GM12892 (cell line): ENCODE measurements at regions not wholly inside any gene's neighbourhood (a gene's known extent, or its start where the extent isn't known, plus 50 kb on each side); places are given as distances from the start of the nearest gene placed in this dataset.

Experiments
- DNase-seq: peaks from one replicate; pipeline ENCODE4 v3.0.0; 2011; ENCODE audit not compliant: insufficient read length
- FAIRE-seq: peaks from 2 replicates; lab custom pipeline; 2011; peaks lifted over from hg19 to GRCh38; lab: Jason Lieb, UNC
- POLR2A ChIP-seq: IDR thresholded peaks from 2 replicates; pipeline ENCODE4 v1.6.1; 2011; ENCODE audit warnings: low read depth, low read length, control low read depth
- POLR2AphosphoS5 ChIP-seq: IDR thresholded peaks from 2 replicates; pipeline ENCODE4 v1.6.1; 2011; ENCODE audit warnings: low read depth, low read length, control low read depth
- TAF1 ChIP-seq: IDR thresholded peaks from 2 replicates; pipeline ENCODE4 v1.6.1; 2011; ENCODE audit warnings: low read depth, mild to moderate bottlenecking, control low read depth, low read length, borderline replicate concordance

DNA sequence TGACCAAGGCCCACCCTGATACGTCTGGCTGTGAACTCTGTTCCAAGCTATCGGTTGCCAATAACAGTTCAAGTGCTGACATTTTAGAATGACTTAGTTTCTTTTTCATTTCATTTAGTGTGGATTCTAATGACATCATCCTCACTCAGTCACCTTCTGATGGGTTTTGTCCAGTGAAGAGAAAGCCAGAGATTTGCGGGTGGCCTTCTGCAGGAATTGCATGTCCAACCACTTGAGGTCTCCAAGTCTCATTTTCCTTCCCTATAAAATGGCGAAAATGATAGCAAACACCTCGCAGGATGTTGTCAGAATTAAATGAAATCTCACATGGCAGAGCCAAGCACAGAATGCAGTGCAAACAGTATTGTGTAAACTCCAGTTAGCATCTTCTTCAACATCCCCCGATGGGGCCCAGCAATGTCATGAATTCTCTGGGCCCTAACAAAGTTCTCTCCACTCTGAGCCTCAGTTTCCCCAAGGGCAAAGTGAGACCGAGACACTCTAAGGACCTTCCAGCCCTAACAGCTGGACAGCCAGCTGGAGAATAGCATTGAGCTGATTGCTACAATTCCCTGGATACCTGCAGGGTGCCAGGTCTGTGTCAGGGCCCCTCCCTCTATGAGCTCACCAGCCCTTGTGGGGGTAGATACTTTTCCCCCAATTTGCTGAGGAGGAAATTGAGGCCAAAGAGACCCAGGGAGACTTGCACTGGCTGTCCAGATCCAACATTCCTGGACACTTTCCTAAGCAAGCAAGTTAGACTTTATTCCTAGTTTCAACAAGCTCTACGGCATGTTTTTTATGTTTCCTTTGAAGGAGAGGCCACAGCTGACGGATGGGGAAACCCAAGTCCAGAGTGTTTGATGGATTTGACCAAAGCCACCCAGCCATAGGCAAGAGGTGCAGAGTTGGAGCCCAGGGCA is 286.7 kb downstream of the MN1 start:
- TF ChIP-seq POLR2AphosphoS5, result no peak
- no peak for TF ChIP-seq POLR2A
- TF ChIP-seq TAF1, result no peak
- DNase-seq (no peak), FAIRE-seq (no peak)

- no peak for TF ChIP-seq POLR2AphosphoS5
Observed at GRCh38 chr22:27517361-27518155, 284.0 kb downstream of the MN1 start.

DNA sequence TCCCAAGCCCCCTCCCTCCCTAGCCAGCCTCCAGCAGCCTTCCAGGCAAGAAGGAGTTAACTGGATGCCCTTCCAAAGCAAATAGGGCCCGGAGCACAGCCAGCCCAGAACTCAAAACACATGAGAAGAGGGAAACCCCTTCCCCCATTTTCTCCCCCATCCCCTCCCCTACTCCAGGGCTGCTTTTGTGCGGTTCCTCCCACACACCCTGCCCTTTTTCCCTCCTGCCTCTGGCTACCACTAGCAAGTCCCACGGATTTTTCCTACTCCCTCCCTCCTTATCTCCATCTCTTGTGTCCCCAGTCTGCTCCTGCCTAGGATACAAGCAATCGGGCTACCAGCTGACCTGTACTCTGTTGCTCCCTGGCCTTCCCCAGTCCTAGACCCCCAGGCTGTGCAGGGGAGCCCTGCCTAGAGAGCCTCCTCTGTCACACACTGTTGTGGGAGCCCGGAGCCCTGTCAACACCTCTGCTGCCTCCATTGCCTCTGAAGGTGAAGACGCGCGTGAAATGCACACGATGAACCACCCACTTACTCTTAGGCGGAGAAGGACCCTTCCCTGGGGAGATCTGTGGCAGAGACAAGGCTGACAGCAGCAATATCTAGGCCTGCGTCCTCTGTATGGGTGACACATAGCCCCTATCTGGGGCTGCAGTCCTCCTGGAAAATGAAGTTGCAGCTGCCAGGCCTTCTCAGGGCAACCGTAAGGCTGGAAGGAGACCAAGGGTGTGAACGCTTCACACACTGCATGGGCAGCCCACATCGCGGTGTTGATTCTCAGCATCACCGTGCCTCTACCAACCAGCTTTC is 282.8 kb downstream of the MN1 start:
- no peak for DNase-seq
- FAIRE-seq, result no peak
- TF ChIP-seq POLR2A, result no peak
- TF ChIP-seq POLR2AphosphoS5, result no peak
- TF ChIP-seq TAF1, result no peak

More at GRCh38 chr22:27517361-27518155, 284.0 kb downstream of the MN1 start:
- FAIRE-seq (no peak), DNase-seq (no peak)

- TF ChIP-seq POLR2AphosphoS5, result no peak
- TF ChIP-seq POLR2A, result no peak
- no peak for TF ChIP-seq TAF1
- DNase-seq (no peak), FAIRE-seq (no peak)
Observed at GRCh38 chr22:27523711-27524110, 277.8 kb downstream of the MN1 start.

DNA sequence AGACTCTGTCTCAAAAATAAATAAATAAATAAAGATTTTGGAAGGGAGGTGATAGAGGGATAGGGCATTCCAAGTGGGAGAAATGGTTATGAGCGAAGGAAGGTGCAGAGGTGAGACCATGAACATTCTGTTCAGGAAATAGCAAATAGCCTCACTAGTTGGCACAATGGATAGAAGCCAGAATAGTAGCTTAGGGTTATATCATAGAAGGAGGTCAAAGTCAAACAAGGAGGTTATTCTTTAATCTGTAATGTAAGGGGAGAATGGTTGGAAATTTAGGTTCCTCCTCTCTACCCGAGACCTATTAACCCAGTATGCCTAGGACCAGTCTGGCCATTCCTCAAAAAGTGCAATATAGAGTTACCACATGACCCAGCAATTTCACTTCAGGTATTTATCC is 275.8 kb downstream of the MN1 start:
- DNase-seq (no peak), FAIRE-seq (no peak)

GRCh38 chr22:27526901-27527300 is 274.7 kb downstream of the MN1 start:
- TF ChIP-seq POLR2A (no peak), POLR2AphosphoS5 (no peak), TAF1 (no peak)
- FAIRE-seq (no peak), DNase-seq (no peak)

More for the DNA sequence above, 275.8 kb downstream of the MN1 start:
- no peak for TF ChIP-seq POLR2AphosphoS5
- TF ChIP-seq POLR2A, result no peak
- no peak for TF ChIP-seq TAF1

GRCh38 chr22:27531782-27532530 is 269.6 kb downstream of the MN1 start:
- TF ChIP-seq POLR2A (no peak), POLR2AphosphoS5 (no peak), TAF1 (no peak)
- FAIRE-seq, result no peak
- no peak for DNase-seq

DNA sequence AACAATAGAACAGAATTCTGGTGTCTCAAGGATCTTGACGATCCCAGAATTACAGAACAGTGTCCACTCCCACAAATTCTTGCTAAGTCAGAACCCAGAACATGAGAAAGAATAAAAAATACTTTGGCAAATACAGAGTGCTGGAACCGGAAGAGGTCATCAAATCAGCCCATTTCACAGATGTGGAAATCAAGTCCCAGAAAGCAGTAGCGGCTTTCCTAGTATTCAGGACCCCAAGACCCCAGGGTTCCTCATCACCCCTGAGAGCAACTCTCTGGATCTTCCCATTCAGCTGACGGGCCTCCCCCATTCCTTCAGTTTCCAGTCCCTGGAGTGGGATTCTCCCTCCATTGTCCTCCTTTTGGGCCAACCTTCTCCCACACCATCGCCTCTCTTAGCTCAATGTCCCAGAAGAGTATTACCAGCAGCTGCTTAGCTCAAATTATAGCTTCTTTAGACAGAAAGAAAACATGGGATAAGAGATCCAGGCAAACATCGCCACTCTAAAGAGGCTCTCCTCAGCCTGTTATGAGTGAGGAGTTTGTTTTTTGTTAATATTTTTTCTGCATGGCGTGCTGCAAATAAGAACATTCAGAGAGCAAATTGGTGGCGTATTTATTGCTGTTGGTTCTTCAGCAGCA is 268.3 kb downstream of the MN1 start:
- DNase-seq, result no peak
- no peak for FAIRE-seq
- no peak for TF ChIP-seq TAF1
- TF ChIP-seq POLR2AphosphoS5, result no peak
- no peak for TF ChIP-seq POLR2A

DNA sequence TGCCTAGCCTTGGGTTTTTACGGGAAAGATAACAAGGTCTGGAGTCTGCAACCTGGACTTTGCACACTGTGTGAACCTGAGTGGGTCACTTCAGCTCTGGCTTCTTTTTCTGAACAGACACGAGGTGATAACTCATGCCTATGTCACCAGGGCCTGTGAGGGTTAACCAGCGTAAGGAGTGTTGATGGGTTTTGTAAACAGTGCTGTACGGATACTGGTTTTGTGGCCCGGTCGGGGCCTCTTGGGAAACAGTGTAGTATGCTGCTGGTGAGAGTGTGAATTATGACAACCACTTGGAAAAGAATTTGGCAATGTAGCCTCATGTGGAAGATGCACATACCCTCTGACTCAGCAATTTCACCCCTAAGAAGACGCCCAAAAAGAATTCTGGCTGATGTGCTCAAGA is 266.8 kb downstream of the MN1 start:
- FAIRE-seq (no peak), DNase-seq (no peak)
- TF ChIP-seq POLR2A (no peak), POLR2AphosphoS5 (no peak), TAF1 (no peak)

DNA sequence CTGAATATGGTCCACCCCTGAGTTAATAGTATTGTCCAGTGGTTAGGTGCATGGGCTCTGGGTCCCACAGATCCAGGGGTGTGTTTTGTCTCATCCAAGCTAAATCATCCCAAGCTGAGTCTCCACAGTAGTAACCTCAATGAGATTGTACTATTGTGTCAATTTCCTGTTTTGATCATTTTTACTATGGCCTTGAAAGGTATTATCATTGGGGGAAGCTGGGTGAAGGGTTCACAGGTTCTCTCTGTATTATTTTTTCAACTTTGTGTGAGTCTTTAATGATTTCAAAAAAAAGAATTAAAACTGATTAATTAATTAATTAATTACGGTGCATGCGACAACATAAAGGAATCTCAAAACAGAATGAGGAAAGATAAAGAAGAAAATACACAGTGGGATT is 266.1 kb downstream of the MN1 start:
- no peak for DNase-seq
- TF ChIP-seq POLR2AphosphoS5, result no peak
- TF ChIP-seq TAF1, result no peak
- TF ChIP-seq POLR2A, result no peak
- FAIRE-seq, result no peak

- FAIRE-seq, result no peak
- TF ChIP-seq TAF1, result no peak
- no peak for TF ChIP-seq POLR2A
- no peak for TF ChIP-seq POLR2AphosphoS5
- no peak for DNase-seq
Observed at GRCh38 chr22:27537501-27537900, 264.1 kb downstream of the MN1 start.
